GM21529 (cell line): ENCODE measurements at regions not wholly inside any gene's neighbourhood (a gene's known extent, or its start where the extent isn't known, plus 50 kb on each side); places are given as distances from the start of the nearest gene placed in this dataset.

Experiments used
- ATAC-seq: cut with Tn5 transposase; IDR thresholded peaks from one replicate; pipeline ENCODE4 v1.9.1; 2021; ENCODE audit not compliant: unreplicated experiment

DNA sequence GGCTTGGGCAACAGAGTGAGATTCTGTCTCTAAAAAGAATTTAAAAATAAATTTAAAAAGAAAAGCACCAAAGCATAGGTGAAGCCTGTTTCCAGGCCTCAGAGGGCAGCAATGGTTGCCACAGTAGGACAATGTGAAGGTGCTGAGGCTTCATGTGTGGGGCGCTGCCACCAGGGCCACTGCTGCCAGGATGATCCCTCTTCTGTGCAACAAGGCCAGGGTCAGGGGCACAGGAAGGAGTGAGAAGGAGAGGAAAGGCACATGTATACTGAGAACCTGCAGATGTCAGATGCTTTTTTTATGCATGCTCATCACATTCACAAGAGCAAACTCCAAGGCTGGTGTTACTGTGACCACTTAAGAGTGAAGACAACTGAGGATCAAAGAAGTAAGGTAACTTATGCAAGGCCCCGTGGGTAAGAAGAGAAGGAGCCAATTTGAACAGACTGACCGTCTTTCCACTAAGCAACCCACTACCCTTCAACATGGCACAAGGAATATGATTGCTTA, 79.7 kb upstream of the ACKR3 start:
- no peak for ATAC-seq

DNA sequence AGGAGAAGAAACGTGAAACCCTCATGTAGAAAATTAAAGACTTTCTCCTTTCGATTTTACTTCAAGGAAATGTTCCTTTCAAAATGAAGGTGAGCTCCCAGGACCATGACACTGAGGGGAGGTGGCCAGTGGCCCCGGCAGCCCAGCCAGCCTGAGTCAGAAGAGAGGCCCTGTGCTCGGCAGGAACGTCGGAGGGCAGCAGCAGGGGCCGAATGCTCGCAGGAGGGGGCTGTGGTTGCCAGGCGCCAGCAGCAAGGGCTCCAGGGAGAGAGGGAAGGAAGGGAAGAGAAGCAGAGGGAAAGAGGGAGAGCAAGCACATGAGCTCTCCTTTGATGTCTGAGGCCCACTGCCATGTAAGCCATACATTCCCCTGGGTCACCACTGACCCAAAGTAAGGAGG, 73.3 kb upstream of the ACKR3 start:
- ATAC-seq: no peak

DNA sequence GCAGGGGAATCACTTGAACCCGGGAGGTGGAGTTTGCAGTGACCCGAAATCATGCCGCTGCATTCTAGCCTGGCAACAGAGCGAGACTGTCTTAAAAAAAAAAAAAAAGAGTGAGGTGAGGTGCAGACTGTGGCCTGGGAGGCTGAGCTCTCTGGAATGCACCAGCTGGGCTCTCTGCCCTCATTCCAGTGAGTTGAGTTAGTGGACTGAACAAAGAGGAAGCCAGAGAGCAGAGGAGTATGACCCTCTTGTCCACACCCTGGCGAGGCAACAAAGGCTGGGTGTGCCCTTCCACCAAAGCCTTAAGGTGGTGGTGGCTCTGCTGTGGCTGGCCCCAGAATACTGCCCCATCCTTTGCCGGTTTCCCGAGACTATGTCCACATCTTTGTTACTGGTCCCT, 71.3 kb upstream of the ACKR3 start:
- ATAC-seq: no peak

DNA sequence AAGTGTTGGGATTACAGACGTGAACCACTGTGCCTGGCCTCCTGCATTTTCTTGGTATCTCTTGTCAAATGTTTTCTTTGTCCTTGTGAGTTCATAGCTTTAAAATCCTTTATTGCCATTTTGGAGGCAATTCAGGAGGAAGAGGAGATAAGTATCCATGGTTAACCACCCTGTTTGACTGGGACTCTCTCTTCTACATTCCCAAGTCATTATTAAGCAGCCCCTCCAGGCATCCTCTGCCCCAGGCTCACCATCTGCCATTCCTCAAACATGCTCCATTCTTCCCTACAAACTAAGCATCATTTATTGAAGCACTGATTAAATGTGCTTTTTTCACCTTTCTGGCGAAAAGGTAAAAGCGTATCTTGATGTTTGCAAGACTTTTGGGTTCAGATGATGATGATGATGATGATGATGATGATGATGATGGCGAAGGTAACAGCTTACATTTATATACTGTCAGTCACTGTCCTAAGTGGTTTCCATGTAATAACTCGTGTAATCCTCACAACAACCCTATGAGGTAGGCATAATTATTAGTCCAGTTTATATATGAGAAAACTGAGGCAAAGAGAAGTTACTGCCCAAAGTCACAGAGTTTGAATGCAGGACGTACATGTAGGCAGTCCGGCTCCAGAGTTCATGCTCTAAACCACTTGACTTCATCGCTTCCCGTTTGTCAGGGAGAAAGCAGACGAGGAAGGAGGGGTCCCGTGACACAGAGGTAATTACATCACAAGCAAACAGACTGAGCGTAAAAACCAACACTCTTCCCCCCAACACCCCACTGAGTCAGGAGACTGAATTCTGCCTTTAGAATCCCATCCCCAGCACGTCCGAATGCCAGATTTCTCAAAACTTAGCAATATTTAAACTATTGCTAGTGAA, 69.7 kb upstream of the ACKR3 start:
- ATAC-seq: no peak

DNA sequence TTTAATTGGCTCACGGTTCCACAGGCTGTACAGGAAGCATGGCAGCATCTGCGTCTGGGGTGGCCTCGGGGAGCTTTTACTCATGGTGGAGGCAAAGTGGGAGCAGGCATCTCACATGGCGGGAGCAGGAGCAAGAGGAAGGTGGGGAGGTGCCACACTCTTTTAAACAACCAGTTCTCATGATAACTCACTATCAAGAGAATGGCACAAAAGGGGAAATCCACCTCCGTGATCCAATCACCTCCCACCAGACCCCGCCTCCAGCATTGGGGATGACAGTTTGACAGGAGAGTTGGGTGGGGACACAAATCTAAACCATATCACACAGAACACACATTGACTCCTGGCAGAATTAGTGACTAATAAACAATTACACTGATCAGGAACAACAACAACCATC, 68.6 kb upstream of the ACKR3 start:
- no peak for ATAC-seq

DNA sequence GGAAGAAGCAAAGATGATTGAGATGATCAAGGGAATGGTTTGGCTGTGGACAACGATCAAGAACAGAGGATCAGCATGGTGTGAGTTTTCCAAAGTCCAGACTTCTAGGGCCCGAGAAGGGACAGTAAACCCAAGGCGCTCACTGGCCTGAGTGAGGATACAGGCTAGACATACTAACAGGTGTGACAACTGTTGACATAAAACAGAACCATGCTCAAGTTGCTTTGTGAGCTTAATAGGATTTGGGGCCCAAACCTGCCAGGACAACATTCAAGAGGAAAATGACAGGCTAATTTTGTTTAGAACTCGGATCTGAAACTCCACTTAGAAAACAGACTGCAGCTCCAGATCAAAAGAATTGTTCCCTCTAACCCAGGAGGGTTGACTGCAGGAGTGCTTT, 68.1 kb upstream of the ACKR3 start:
- no peak for ATAC-seq

DNA sequence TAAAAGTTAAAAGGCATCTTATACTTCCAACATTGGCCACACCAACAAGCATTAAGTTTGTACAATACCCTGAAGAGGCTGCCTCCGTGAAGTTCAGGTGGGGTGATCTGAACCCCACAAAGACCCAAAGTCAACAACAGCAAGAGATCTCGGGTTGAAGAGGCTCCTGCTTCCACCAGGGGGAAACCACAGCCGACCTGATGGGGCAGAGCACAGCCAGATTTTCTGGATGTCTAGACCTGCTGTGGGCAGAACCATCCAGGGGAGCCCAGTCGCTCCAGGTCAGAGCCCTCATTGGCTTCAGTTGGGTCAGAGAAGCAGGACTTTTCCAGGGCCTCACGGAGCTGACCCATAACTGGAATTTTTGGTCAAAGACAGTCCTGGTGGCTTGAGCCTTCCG, 66.5 kb upstream of the ACKR3 start:
- ATAC-seq: no peak

DNA sequence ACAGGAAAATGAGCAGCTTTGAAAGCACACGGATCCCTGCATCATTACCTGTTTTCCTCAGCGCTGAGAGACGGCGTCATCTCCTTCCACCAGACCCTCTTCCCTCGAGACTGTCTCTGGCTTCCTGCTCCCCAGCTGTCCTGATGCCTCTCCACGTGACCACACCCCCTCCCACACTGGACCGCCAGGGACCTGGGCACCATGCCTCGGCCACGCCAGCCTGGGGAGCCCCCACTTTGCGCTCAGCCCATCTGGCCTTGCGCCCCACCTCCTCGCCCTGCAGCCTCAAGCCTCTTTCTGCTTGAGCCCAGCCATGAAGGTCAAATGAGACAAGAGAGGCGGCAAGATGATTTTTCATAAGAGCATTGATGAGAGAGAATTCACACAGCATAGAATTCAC, 66.0 kb upstream of the ACKR3 start:
- no peak for ATAC-seq

DNA sequence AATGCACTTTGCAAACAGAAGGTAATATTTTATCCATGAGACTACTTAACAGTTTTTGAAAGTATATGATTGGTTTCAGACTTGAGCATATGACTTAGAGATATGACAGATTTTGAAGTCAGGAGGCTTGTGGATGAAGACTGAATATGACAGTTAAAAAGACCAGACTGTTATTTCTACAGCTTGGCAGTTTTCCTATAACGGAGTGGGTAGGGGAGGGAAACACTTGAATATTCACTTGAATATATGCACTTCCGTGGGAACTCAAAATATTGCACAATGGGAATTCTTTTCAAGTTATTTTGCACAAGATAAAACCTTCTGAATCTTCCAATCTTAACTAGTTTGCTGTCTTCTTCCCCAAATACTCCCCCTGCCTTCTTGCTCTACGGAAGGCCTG, 64.6 kb upstream of the ACKR3 start:
- ATAC-seq: no peak

DNA sequence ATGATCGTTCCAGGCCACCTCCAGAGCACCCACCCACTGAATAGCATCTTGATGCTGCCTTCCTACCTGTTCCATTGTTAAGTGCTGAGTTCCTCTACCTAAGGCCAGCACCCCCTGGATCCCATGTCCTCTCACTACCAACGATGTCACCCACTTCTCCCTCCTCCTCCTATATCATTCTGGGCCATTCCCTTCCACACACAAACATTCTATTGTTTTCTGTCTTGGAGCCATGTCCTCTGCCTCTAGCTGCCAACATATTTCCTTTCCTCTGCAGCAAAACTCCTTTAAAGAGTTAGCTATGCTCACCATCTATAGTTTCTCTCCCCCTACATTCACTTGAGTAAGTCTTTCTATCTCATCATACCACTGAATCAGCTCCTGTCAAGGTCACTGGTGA, 64.0 kb upstream of the ACKR3 start:
- ATAC-seq: no peak

DNA sequence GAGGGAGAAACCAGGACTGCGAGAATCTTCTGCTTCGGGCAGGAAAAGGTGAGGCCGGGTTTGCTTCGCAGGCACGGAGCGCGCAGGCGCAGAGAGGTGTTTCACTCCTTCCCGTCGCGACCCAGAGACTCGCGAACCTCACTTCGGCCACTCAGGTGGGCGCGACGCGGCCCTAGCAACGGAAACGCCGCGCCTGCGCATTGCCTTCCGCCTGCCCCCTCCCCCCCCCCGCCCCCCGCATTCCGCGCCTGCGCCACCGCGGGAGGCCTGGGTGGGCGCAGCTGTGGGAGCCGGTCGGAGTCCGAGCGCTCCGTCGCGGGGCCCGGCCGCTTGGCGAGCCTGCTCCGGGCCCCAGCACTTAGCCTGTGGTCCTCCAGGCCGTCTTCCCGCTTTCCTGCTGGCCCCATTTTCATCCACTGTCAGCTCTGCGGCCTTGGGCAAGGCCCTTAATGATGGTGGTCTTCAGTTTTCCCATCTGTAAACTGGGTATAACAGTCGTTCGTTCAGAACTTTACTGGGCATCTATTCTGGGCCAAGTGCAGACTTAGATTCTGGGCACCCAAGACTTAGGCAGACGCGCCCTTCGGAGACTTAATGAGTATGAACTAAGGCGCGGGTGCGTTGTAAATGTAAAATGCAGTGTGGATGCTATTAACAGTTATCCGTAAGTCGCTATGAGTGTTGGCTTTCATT, 62.1 kb upstream of the ACKR3 start:
- ATAC-seq: no peak

DNA sequence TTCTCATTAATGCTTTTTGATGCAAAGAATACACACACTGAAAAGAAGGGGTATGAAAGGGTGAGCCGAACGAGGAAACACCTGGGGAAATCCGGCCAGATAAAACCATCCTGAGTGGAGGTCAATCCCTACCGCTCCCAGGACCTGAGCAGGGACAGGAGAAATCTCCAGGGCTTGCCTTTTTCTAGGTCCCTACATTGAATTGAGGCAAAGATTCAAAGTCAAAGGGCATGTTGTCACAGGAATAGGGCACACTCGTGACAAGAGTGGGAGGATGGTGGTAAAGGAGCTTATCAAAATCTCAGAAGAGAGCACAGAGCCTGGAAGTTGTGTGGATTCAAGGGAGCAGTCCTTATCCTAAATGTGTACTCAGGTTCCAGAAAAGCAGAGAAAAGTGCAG, 61.2 kb upstream of the ACKR3 start:
- ATAC-seq: no peak

DNA sequence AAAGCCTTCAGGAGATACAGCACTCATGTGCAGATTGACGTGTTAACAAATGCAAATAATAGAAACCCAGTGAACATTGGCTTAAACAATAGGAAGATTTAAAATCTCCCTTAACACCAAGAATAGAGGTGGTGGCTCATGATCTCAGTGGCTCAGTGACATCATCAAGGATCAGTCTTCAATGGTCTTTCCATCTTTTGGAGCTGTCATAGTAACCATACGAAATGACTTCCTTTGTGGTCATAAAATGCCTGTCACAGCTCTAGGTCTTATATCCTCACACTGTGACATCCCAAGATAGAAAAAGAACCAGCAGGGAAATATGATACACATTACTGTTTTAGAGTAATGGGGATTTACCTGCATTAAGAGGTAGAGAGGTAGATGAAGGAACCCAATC, 59.6 kb upstream of the ACKR3 start:
- ATAC-seq: no peak

DNA sequence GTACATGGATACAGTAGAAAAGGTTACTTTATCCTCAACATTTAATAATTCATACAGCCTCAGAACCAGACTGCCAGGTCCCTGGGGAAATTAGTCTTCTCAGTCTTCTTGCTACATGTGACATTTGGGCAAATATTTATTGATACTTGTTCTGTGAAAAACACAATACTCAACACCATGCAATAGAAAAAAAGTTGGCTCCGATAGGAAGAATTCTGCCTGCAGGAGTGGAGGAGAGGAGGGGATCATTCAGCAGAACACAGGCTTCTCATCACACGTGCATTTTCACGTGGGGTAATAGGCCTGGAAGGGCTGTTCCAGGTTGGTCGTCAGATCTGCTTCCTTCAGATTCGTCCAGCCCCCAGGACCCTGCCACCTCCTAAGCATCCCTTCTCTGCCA, 58.4 kb upstream of the ACKR3 start:
- no peak for ATAC-seq

DNA sequence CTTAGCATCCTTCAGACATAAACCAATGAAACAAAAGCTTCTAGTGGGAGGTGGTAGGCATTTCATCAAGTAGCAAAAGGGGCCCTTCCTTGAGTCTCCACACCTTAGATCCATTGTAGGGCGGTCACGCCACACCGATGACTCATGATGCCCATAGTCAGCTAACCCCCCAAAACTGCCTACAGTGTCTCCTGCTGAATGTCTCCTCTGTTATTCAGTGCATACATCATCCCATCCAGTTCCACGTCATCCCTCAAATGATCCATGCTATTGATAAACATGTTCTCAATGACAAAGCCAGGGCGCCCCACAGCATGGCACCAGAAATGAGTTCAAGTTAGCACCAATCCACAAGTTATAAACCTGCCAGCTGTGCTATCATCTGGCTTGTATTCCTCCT, 57.4 kb upstream of the ACKR3 start:
- ATAC-seq: no peak

DNA sequence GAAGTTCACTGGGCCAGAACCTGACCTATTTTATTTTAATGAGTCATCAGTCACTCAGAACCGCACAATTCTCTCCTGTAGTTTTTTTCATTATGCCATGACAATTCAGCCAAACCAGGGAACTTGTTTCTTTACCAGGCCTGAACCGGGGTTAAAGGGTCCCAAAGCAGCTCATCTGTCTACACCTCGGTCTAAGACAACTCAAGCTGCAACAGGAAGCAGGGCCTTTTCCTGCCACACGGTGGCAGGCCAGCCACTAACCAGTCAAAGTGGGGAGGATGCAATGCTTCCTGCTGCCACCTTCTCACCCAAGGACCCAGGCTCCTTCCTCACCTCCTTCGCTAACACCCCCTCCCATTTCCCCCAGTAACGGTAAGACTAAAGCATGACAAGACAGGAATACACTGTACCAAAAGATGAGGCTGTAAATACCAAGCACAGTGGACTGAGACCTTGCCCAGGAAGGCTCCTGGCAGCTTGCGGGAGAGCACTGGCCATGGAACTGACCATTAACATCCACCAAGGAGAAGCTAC, 56.7 kb upstream of the ACKR3 start:
- ATAC-seq: peak; percentile 82

DNA sequence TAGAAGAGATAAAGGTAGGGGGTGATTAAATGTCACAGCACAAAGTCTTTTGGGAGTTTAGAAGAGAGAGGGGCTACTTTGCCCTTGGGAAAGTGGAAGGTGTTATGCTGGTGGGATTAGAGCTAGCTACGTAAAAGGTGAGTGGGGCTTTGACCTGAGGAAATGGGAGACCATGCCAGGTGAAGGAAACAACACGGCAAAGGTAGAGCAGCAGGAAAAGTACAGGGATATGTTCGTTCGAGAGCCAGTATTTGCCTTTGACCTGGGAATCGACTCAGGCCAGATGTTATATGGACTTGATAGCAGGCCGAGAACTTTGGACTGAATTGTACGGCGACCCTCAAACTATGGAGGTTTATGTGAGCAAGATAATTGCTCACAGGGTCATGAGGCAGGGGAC, 55.7 kb upstream of the ACKR3 start:
- no peak for ATAC-seq

DNA sequence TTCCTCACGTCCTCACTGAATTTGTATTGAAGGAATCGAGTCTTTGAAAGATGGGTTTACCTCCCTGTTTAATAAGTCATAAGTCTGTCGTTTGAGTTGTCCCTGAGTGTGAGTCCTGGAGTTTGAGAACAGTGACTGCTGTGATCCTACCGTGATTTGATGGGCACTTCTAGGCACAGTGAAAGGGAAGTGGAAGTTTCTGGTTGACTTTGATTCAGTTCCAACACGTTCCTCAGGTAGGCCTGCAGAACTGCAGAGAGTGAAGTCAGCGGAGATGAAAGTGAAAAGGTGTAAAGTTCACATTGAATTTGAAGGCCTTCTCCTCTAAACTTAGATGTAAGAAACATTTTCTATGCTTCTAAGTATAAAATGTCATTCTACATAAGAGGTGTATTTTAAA, 52.9 kb upstream of the ACKR3 start:
- no peak for ATAC-seq

DNA sequence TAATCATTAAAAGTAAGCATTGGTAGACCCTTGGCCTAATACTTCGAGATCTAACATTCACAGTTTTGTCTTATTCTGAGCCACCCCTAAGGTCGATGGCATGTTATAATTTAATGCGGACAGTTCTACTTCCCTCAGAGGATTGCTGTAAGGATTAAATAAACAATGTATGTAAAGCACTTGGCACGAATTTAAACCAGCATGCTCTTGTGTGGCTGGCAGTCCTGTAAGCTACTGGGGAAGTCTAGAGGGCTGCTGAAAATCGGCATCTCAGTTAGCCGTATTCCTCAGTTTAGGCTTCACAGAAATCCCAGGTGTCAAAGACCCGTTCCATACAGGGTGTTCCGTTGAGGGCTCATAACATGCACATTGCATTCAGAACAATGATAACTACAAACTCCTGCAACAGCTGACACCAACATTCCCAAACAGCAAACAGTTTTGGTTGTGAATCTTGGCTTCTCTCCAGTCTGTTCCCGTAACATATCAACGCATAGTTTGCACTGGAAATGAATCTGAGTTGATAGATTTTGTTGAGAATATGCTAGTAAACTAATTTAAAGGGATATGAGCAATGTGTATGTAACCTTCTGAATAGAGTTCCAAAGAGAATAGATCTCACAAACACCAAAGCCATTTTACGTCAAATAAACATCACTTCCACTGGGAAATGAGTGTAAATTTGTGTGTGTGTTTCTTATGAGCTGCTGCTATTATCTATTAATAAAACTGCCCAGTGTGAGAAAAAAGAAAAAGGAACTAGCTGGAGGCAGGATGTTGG, 52.2 kb upstream of the ACKR3 start:
- ATAC-seq: no peak
